DOHH2 (cell line): ENCODE measurements at regions not wholly inside any gene's neighbourhood (a gene's known extent, or its start where the extent isn't known, plus 50 kb on each side); places are given as distances from the start of the nearest gene placed in this dataset.

Experiments used
- EZH2phosphoT487 ChIP-seq: fragments of 200-600 bp; sonication (generic); IDR thresholded peaks from 2 replicates; pipeline ENCODE4 v1.6.1; 2017; ENCODE audit warnings: borderline replicate concordance, mild to moderate bottlenecking, antibody characterized with exemption, low read length, moderate library complexity, mixed read lengths
- TF ChIP-seq, protein P1 (sequence below): fragments of 200-600 bp; sonication (generic); IDR thresholded peaks from one replicate; pipeline ENCODE4 v1.5.1; 2014; ENCODE audit warnings: antibody characterized with exemption, mild to moderate bottlenecking, low read depth, low read length; ENCODE audit not compliant: poor library complexity, severe bottlenecking

GRCh38 chr13:34230271-34230670, 412.3 kb downstream of the RFC3 start:
- TF ChIP-seq, protein P1, sequence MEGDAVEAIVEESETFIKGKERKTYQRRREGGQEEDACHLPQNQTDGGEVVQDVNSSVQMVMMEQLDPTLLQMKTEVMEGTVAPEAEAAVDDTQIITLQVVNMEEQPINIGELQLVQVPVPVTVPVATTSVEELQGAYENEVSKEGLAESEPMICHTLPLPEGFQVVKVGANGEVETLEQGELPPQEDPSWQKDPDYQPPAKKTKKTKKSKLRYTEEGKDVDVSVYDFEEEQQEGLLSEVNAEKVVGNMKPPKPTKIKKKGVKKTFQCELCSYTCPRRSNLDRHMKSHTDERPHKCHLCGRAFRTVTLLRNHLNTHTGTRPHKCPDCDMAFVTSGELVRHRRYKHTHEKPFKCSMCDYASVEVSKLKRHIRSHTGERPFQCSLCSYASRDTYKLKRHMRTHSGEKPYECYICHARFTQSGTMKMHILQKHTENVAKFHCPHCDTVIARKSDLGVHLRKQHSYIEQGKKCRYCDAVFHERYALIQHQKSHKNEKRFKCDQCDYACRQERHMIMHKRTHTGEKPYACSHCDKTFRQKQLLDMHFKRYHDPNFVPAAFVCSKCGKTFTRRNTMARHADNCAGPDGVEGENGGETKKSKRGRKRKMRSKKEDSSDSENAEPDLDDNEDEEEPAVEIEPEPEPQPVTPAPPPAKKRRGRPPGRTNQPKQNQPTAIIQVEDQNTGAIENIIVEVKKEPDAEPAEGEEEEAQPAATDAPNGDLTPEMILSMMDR: no peak
- no peak for TF ChIP-seq EZH2phosphoT487
